Midbrain (tissue), 1 donor: ENCODE measurements at regions not wholly inside any gene's neighbourhood (a gene's known extent, or its start where the extent isn't known, plus 50 kb on each side); places are given as distances from the start of the nearest gene placed in this dataset.
"Not testable (repeated sequence)": the region's sequence is repeated elsewhere in the genome, so short reads cannot be mapped to it uniquely, and the experiment has no call there.

Experiments used
- DNase-seq: peaks from one replicate; lab custom pipeline; 2025; lab: John Stamatoyannopoulos, UW

- no peak for DNase-seq
These were observed 72.0 kb upstream of the VKORC1L1 start for GRCh38 chr7:65800890-65801341.

- DNase-seq = no peak
These were observed 68.0 kb upstream of the VKORC1L1 start for GRCh38 chr7:65804887-65805286.

- DNase-seq = not testable (repeated sequence)
These were observed 65.8 kb upstream of the VKORC1L1 start for GRCh38 chr7:65807067-65807466.

GRCh38 chr7:65809259-65809981 is 63.5 kb upstream of the VKORC1L1 start:
- no peak for DNase-seq

GRCh38 chr7:65809982-65810288 is 62.9 kb upstream of the VKORC1L1 start:
- no peak for DNase-seq

- DNase-seq = no peak
These were observed 60.6 kb upstream of the VKORC1L1 start for GRCh38 chr7:65812281-65812680.

- not testable (repeated sequence) for DNase-seq
These were observed 58.2 kb upstream of the VKORC1L1 start for GRCh38 chr7:65814556-65815167.

GRCh38 chr7:65820287-65820950 is 52.5 kb upstream of the VKORC1L1 start:
- DNase-seq = no peak
